Left lobe of liver (tissue), 2 donors: ENCODE measurements at regions not wholly inside any gene's neighbourhood (a gene's known extent, or its start where the extent isn't known, plus 50 kb on each side); places are given as distances from the start of the nearest gene placed in this dataset.

Experiments
- ATAC-seq: fragments of 200-7000 bp; cut with Tn5 transposase; one replicate; pipeline ENCODE4 v1.9.1; 2020; ENCODE audit warnings: mild to moderate bottlenecking, moderate library complexity
- DNase-seq: peaks from one replicate; pipeline ENCODE4 v3.0.0-alpha.2; 2020; ENCODE audit warnings: low spot score
- donor health status: DM: no; HTN: no; CAD: no; lungs with moderate emphysema.
- donor health status: DM: no; HTN: yes; CAD: no.

DNA sequence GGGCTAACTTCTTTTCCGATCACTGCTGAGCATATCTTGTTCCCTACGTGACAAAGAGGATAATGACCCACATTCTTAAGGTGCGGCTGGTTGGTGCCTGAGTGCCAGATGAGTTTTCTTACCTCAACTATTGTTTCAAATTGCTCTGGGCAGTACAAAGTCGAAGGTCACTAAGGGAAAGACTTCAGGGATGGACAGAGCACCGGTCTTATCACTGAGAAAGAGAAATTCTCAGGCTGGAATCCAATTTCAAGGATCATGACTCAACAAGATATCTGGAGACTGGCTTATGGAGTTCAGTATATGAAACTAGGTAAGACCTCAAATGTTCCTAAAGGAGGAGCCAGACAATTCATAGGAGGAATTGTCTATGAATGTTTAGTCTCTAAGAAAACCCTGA is 780.3 kb downstream of the SUGCT start:
- ATAC-seq (no peak), DNase-seq (no peak)
